ELF-1 (cell line): ENCODE measurements at regions not wholly inside any gene's neighbourhood (a gene's known extent, or its start where the extent isn't known, plus 50 kb on each side); places are given as distances from the start of the nearest gene placed in this dataset.

Experiments
- DNase-seq: peaks from one replicate; pipeline ENCODE4 v3.0.0-alpha.2; 2016; ENCODE audit warnings: low read depth, low spot score

- no peak for DNase-seq
These were observed 98.6 kb upstream of the THY1 start for GRCh38 chr11:119521551-119521950.

- no peak for DNase-seq
These were observed 98.0 kb upstream of the THY1 start for GRCh38 chr11:119520966-119521365.

GRCh38 chr11:119520400-119520799 lies 97.4 kb upstream of the THY1 start:
- DNase-seq = no peak

GRCh38 chr11:119519796-119520195 lies 96.8 kb upstream of the THY1 start:
- no peak for DNase-seq

- DNase-seq = peak; percentile 75
These were observed 96.1 kb upstream of the THY1 start for GRCh38 chr11:119518746-119519730.

- no peak for DNase-seq
These were observed 92.9 kb upstream of the THY1 start for GRCh38 chr11:119515771-119516400.

- DNase-seq = no peak
These were observed 90.8 kb upstream of the THY1 start for GRCh38 chr11:119513806-119514170.

GRCh38 chr11:119513131-119513805 lies 90.3 kb upstream of the THY1 start:
- DNase-seq = no peak

- DNase-seq = no peak
These were observed 89.4 kb upstream of the THY1 start for GRCh38 chr11:119512369-119512768.

- no peak for DNase-seq
These were observed 88.8 kb upstream of the THY1 start for GRCh38 chr11:119511614-119512306.

GRCh38 chr11:119509969-119510401 lies 87.0 kb upstream of the THY1 start:
- DNase-seq = no peak

GRCh38 chr11:119509282-119509841 lies 86.4 kb upstream of the THY1 start:
- no peak for DNase-seq

- no peak for DNase-seq
These were observed 83.5 kb upstream of the THY1 start for GRCh38 chr11:119506436-119506835.

- DNase-seq = no peak
These were observed 82.9 kb upstream of the THY1 start for GRCh38 chr11:119505861-119506260.

- DNase-seq = no peak
These were observed 82.1 kb upstream of the THY1 start for GRCh38 chr11:119505071-119505470.

- no peak for DNase-seq
These were observed 81.4 kb upstream of the THY1 start for GRCh38 chr11:119504371-119504770.

- peak; percentile 83 for DNase-seq
These were observed 78.9 kb upstream of the THY1 start for GRCh38 chr11:119501777-119502405.

GRCh38 chr11:119497717-119498116 lies 74.7 kb upstream of the THY1 start:
- no peak for DNase-seq

- no peak for DNase-seq
These were observed 74.0 kb upstream of the THY1 start for GRCh38 chr11:119496997-119497396.

GRCh38 chr11:119496469-119496868 lies 73.5 kb upstream of the THY1 start:
- no peak for DNase-seq

GRCh38 chr11:119493712-119494111 lies 70.7 kb upstream of the THY1 start:
- peak; percentile 78 for DNase-seq
